ENCODE measurements at regions not wholly inside any gene's neighbourhood (a gene's known extent, or its start where the extent isn't known, plus 50 kb on each side); places are given as distances from the start of the nearest gene placed in this dataset.
"Not testable (repeated sequence)": the region's sequence is repeated elsewhere in the genome, so short reads cannot be mapped to it uniquely, and the experiment has no call there.

DNA sequence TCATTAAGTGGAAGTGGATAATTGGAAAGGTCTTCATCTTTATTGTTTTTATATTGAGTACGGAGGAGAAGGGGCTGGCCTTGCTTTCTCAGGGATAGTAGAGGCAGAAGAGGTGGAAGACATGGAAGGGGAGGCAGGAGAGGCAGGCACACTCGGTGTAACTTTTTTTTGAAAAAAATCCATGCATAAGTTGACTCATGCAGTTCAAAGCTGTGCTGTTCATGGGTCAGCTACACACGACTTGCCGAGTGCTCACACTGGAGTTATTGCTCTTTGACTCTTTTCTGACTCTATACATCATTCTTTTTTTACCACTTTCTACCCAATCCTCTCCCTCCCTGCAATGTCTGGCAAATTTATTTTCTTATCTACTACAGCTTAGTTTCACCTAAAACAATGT, 158.3 kb upstream of the AADAT start:
- no peak for ATAC-seq

DNA sequence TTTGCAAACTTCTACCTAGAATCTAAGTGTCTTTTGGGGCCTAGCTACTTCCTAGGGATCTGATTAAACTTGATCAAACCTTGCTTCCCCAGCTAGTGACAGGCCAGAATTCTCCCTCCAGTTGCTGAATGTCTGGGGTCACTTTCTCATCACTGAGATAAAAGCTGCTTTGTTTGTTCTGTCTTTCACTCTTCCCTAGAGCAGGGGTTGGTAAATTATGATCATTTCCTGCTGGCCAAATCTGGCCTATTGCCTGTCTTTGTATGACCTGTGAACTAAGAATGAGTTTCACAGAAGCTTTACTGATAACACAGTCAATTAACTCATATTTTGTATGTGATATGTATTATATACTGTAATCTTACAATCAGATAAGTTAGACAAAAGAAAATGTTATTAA, 157.8 kb upstream of the AADAT start:
- ATAC-seq, result no peak

GRCh38 chr4:170243662-170244288, 154.0 kb upstream of the AADAT start:
- no peak for ATAC-seq

GRCh38 chr4:170242471-170242870, 152.7 kb upstream of the AADAT start:
- ATAC-seq, result no peak

GRCh38 chr4:170234800-170235199, 145.0 kb upstream of the AADAT start:
- no peak for ATAC-seq

- no peak for ATAC-seq
Measured at GRCh38 chr4:170231377-170231776, 141.6 kb upstream of the AADAT start.

DNA sequence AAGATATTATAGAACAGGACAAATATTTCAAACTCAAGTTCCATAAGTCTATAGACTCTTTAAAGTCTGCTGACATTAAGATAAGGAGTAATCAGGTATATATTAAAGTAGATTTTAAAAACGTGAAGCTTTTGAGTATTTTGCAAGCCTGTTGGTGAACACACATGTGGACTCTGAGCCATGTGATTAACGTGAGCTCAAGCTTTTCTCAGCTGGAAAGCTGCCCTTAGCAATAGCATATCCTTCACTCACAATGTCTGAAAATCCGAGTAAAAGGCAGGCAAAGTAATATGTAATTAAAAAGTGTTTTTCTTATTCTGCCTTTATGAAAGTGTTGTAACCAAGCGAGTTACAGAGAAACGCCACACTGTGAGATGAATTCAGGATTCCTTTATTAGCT, 140.5 kb upstream of the AADAT start:
- no peak for ATAC-seq

GRCh38 chr4:170229006-170229405, 139.2 kb upstream of the AADAT start:
- ATAC-seq, result no peak

GRCh38 chr4:170227928-170228327, 138.2 kb upstream of the AADAT start:
- no peak for ATAC-seq

DNA sequence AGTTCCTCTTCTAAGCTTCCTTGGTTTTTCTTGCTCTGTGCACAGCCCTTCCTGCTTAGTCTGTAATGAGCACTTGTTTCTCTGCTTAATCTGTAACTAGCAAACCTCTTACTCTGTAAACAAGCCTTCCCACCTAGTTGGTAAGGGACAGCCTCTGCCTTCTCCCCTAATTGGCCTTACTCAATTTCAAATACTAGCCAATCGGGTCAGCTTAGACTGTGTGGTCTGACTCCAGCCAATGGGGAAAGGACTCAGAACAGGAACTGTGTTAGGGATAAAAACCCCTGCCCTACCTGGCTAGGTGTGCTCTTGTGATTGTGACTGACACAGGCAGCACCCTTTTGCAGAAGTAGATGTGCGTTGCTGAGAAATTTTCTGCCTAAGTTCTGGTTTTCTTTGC, 136.5 kb upstream of the AADAT start:
- no peak for ATAC-seq

- ATAC-seq, result no peak
Measured at GRCh38 chr4:170214731-170215130, 125.0 kb upstream of the AADAT start.

- no peak for ATAC-seq
Measured at GRCh38 chr4:170214101-170214500, 124.3 kb upstream of the AADAT start.

DNA sequence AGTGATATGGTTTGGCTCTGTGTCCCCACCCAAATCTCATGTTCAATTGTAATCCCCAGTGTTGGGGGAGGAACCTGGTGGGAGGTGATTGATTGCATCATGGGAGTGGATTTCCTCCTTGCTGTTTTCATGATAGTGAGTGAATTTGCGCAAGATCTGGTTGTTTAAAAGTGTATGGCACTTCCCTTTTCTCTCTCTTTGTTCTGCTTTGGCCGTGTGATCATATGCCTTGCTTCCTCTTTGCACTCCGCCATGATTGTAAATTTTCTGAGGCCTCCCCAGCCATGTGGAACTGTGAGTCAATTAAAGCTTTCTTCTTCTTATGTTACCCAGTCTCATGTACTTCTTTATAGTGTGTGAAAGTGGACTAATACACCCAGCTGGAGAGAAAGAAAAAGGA, 113.0 kb upstream of the AADAT start:
- ATAC-seq, result no peak

- no peak for ATAC-seq
Measured at GRCh38 chr4:170198747-170199146, 109.0 kb upstream of the AADAT start.

GRCh38 chr4:170194794-170195193, 105.0 kb upstream of the AADAT start:
- not testable (repeated sequence) for ATAC-seq

- no peak for ATAC-seq
Measured at GRCh38 chr4:170193496-170193895, 103.7 kb upstream of the AADAT start.

DNA sequence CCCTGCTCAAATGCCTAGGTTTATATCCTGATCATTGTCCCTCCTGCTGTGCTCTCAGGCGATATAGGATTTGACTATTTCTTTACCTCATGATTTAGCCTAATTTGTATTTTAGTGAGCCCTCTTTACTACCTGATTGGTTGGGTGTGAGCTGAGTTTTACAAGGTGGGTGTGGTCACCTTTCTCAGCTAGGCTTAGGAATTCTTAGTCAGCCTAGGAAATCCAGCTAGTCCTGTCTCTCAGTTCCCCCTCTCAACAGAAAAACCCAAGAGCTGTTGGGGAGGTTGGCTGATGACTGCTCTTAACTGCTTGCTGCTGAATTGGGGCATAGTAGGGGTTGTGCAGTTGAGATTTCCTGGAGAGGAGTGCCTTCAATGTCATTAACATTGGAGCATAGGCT, 100.5 kb upstream of the AADAT start:
- no peak for ATAC-seq

DNA sequence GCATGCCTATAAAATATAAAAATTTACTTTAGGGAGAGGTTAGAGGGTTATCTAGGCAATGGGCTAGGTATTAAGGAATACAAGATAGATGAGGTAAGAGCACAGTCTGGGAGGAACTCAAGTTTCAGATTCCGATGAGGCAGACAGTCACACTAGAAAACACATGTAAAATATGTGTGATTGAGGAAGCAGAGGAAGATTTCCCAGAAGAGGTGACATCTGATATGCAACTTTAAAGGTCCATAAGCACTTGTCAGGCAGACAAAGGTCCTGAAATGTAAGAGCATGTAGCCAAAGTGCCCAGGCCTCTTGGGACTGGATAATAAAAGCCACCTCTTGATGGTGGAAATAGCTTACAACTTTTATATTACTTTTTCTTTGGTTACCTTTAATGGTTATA, 81.1 kb upstream of the AADAT start:
- no peak for ATAC-seq

DNA sequence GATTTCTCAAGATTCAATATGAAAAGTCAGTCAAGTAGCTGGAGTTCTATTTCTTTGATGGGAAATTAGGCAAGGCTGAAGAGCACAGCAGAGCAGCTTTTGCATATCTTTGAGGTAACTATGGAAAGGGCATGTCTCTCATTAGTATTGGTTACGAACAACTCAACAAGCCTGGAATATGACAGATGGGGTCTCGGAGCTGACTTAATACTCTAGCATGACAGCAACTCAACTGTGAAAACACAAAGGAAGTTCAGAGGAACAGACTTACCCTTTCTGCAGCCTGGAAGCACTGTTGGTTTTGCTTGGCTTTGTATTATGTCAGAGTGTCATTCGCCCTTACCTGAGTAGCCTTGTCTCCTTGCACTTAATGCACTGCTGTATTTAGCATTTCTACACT, 79.9 kb upstream of the AADAT start:
- no peak for ATAC-seq

- no peak for ATAC-seq
Measured at GRCh38 chr4:170167678-170168077, 77.9 kb upstream of the AADAT start.

DNA sequence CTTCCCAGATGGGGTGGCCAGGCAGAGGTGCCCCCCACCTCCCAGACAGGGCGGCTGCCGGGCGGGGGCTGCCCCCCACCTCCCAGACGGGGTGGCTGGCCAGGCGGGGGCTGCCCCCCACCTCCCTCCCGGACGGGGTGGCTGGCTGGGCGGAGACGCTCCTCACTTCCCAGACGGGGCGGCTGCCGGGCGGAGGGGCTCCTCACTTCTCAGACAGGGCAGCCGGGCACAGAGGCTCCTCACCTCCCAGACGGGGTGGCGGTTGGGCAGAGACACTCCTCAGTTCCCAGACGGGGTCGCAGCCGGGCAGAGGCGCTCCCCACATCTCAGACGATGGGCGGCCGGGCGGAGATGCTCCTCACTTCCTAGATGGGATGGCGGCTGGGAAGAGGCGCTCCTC, 76.4 kb upstream of the AADAT start:
- not testable (repeated sequence) for ATAC-seq

DNA sequence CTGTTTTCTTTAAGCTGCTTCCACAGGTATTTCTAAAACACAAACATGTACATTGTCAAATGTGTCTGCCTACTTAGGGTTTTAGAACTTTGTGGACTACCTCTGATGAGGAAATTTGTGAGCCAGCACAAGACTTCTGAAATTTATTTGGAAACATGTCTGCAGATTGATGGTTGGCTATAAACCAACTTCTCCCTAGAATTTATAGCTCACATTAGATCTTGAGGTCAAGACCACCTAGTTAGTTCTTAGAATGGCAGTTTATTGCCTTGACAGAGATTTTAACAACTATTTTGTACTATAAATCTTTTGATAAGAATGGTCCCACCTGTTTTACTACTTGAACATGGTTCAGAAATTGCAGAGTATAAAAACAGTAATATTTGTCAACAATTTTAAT, 72.7 kb upstream of the AADAT start:
- no peak for ATAC-seq

- ATAC-seq, result no peak
Measured at GRCh38 chr4:170157670-170158069, 67.9 kb upstream of the AADAT start.

- no peak for ATAC-seq
Measured at GRCh38 chr4:170145120-170145519, 55.4 kb upstream of the AADAT start.

GRCh38 chr4:170139764-170140163, 50.0 kb upstream of the AADAT start:
- no peak for ATAC-seq

Data from activated CD4-positive, CD25-positive, alpha-beta regulatory T cell treated with anti-CD3 and anti-CD28 coated beads, Interleukin-2, amount 50 U/mL, for 24 hours (primary cell).